Activated T-helper 17 cell treated with anti-CD3 and anti-CD28 coated beads, Interleukin-2, amount 50 U/mL, for 72 hours (primary cell): ENCODE measurements at regions not wholly inside any gene's neighbourhood (a gene's known extent, or its start where the extent isn't known, plus 50 kb on each side); places are given as distances from the start of the nearest gene placed in this dataset.

Experiments
- ATAC-seq: fragments of 150-1000 bp; cut with Tn5 transposase; replicated peaks from 2 replicates; pipeline ENCODE4 v1.10.0; 2021; ENCODE audit warnings: mild to moderate bottlenecking, moderate library complexity
- H3K27ac Mint-ChIP-seq: one replicate; pipeline ENCODE4 v1.8.0; 2022; ENCODE audit warnings: mixed read lengths
- H3K27me3 Mint-ChIP-seq: one replicate; pipeline ENCODE4 v1.8.0; 2022; ENCODE audit warnings: mixed read lengths
- H3K36me3 Mint-ChIP-seq: one replicate; pipeline ENCODE4 v1.8.0; 2022; ENCODE audit warnings: low read depth, mild to moderate bottlenecking, mixed read lengths
- H3K4me1 Mint-ChIP-seq: one replicate; pipeline ENCODE4 v1.8.0; 2022; ENCODE audit warnings: mixed read lengths
- H3K4me3 Mint-ChIP-seq: one replicate; pipeline ENCODE4 v1.8.0; 2022; ENCODE audit warnings: mild to moderate bottlenecking, mixed read lengths
- H3K9me3 Mint-ChIP-seq: one replicate; pipeline ENCODE4 v1.8.0; 2022; ENCODE audit warnings: mixed read lengths

DNA sequence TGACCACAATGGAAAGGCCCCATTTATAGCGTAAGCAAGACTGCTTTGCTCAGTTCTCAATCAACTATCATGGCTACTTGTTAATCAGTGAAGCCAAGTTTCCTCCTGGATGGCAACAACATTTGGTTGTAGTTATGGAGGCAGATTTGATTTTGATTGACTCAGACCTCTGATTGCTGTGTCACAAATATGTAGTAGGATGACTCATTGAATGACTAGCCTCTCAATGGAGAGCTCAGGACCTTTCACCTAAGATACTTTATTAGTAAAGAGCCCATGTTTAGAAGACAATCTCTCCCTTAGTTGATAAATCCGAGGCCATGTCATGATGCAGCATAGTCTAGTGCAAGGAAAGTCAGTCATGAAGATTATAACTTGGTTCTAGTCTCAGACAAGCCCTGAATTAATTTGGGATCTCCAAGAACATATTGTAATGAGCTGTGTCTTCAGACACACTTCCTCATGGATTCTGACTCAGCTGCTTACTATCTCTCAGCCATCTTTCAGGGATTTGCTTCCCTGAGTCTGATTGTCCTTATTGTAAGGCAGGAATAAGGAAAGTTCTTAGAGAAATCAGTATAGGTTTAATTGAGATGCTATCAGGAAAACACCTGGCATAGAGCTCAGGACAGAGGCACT, 397.4 kb upstream of the TMCO5A start:
- Mint-ChIP-seq H3K36me3 (no peaks in the 10 kb centered on the region), H3K9me3 (peaks cover 9% of the 10 kb centered on the region), H3K27me3 (no peaks in the 10 kb centered on the region), H3K4me1 (no peaks in the 10 kb centered on the region), H3K4me3 (no peak overlapping the region), H3K27ac (no peak overlapping the region)
- ATAC-seq: no peak

DNA sequence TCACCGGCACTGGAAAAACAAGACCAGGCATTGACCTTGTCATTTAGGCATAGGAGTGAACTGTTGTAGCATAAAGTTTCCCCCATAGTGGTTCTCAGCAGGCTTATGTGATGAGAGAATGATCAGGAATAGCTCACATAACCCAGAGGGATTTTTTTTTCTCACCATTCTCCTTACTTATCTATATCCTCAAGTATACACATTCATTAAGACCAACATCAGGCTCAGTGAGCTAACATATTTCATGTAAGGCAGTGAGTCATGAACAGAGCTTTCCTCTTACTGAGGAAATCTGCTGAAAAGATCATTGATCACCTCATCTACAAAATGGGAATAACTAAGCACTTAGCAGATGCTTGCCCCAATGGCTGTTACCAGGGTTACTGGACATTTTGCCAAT, 396.6 kb upstream of the TMCO5A start:
- Mint-ChIP-seq H3K4me1 (no peaks in the 10 kb centered on the region), H3K9me3 (peaks cover 7% of the 10 kb centered on the region), H3K36me3 (no peaks in the 10 kb centered on the region)

DNA sequence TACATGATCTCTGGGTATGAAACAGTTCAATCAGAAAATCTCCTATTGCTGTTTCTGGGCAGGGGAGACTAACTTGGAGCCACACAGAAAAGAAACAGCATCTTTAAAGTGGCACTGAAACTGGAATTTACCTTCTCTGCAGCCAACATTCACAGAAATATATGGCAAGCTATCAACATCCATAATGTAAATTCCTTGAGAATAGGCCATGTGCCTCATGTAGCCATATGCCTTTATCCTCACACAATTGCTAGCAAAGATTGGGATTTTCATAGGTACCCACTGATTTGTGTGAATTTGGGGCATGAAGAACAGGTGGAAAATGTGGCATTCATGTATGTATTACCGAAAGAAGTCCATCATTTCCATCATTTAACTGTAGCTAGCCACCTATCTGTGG, 386.3 kb upstream of the TMCO5A start:
- no peaks in the 10 kb centered on the region for H3K4me1 Mint-ChIP-seq
- no peaks in the 10 kb centered on the region for H3K27me3 Mint-ChIP-seq
- no peak overlapping the region for H3K4me3 Mint-ChIP-seq
- no peaks in the 10 kb centered on the region for H3K36me3 Mint-ChIP-seq
- no peak overlapping the region for H3K27ac Mint-ChIP-seq
- no peak for ATAC-seq
- no peaks in the 10 kb centered on the region for H3K9me3 Mint-ChIP-seq

More for the DNA sequence above, 396.6 kb upstream of the TMCO5A start:
- Mint-ChIP-seq H3K27me3 (no peaks in the 10 kb centered on the region), H3K27ac (no peak overlapping the region), H3K4me3 (no peak overlapping the region)
- ATAC-seq: no peak

DNA sequence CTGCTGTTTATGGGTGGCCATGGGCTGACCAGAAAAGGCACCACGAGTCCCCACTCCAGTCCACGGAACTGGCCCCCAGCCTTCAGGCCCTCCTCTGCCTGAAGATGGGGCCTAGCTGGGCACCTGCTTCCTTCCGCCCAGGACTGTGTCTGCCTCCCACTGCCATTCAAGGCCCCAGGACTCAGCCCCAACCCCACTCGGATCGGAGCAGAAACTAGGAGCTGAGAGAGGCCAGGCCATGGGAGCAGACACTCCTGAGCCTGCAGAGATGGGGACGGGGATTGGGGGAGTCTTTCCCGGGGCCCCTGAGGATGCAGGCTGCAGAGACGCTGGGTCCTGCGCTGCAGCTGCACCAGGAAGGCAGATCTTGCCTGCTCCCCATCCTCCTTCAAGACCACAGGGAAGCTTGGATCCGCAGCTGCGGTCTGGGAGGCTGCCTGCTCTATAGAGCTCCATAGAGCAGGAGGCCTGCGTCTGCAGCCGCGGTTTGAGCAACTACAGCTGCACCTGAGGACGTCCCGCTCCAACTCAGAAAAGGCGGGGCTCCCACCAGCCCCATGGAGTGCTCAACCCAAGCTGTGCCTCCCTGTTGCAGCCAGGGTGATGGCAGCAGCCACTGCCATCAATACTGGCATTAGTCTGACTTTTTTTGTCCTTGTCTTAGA, 383.9 kb upstream of the TMCO5A start:
- Mint-ChIP-seq H3K27ac (no peak overlapping the region), H3K27me3 (no peaks in the 10 kb centered on the region), H3K4me1 (no peaks in the 10 kb centered on the region), H3K36me3 (no peaks in the 10 kb centered on the region), H3K9me3 (peaks cover 6% of the 10 kb centered on the region), H3K4me3 (no peak overlapping the region)
- no peak for ATAC-seq

DNA sequence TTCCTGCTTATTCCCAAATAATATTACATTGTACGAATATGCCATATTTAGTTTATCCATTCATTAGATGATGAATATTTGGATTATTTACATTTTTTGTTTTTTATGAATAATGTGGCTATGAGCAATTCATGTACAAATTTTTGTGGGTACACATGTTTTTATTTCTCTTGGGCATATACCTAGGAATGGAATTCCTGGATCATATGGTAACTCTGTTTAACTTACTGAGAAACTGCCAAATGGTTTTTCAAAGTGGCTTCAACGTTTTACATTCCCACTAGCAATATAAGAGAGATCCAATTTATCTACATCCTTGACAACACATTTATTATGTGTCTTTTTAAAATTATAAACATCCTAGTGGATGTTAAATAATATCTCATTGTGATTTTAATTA, 362.0 kb upstream of the TMCO5A start:
- H3K36me3 Mint-ChIP-seq: no peaks in the 10 kb centered on the region
- no peaks in the 10 kb centered on the region for H3K4me1 Mint-ChIP-seq
- ATAC-seq: no peak
- H3K27ac Mint-ChIP-seq: no peak overlapping the region
- no peak overlapping the region for H3K4me3 Mint-ChIP-seq
- no peaks in the 10 kb centered on the region for H3K27me3 Mint-ChIP-seq
- H3K9me3 Mint-ChIP-seq: no peaks in the 10 kb centered on the region

DNA sequence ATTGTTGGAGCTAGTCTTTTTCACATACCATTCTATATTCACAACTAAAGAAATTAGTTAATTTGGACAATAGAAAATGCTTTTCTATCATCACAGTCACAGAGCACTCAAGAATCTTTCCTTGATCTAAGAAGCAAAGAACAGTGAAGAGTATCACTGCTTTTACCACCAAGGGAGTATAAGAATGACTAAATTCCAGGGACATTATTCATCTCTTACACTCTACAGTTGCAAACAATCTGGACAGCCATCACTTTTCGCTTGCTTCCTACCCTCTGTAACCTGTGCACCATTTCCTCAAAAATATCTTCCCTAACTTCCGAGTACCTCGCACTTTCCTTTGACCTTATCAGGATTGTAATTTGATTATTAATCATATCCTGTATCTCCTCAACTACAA, 359.5 kb upstream of the TMCO5A start:
- Mint-ChIP-seq H3K4me1 (no peaks in the 10 kb centered on the region), H3K27me3 (no peaks in the 10 kb centered on the region), H3K36me3 (no peaks in the 10 kb centered on the region), H3K27ac (no peak overlapping the region), H3K9me3 (no peaks in the 10 kb centered on the region), H3K4me3 (no peak overlapping the region)
- no peak for ATAC-seq

DNA sequence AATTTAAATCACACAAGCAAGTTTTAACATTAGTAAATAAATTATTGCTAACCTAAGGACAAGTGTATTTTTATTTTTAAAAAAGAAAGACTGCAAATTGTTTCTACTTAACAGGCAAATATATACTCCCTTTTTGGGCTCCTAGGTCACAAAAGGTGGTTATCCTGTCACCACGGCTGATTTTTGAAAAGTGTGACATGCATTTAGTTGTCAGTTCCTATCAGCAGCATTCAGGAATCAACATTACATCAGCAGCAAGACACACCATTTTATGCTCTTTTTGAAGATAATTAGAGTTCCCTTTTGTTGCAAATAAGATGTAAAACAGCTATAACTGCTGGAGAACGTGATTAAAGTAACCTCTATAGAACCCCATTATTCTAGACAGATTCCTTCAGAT, 357.5 kb upstream of the TMCO5A start:
- H3K36me3 Mint-ChIP-seq: no peaks in the 10 kb centered on the region
- no peak overlapping the region for H3K4me3 Mint-ChIP-seq
- peaks cover 6% of the 10 kb centered on the region for H3K9me3 Mint-ChIP-seq
- H3K27me3 Mint-ChIP-seq: no peaks in the 10 kb centered on the region
- no peak for ATAC-seq
- H3K27ac Mint-ChIP-seq: no peak overlapping the region
- H3K4me1 Mint-ChIP-seq: no peaks in the 10 kb centered on the region

DNA sequence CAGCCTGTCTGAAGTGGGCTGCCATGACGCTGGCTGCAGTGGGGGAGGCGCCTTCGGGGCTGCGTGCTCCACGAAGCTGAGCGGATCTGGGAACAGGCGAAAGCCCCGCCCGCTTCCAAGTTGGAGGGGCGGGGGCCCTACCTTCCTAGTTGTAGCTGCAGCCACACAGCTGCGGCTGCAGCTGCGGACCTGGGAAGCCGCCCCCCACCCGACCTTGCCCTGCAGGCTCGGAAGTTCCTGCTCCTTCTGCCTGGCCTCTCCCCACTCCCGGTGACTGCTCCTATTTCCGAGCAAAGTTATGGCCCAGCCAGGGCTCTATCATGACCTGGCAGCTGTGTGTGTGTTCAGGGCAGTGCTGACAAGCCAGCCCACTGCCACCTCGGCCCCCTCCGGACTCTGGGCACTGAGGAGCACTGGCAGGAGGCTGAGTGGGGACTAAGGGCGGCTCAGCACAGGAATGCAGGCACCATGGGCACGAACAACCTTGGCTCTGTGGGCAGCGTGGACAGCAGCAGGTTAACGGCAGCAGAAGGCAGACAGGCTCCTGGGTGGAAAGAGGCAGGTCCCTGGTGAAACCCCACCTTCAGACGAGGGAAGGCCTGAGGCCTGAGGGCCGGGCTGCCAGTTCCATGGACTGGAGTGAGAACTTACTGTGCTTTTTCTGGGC, 352.4 kb upstream of the TMCO5A start:
- no peak overlapping the region for H3K4me3 Mint-ChIP-seq
- H3K27me3 Mint-ChIP-seq: no peaks in the 10 kb centered on the region
- H3K36me3 Mint-ChIP-seq: no peaks in the 10 kb centered on the region
- H3K9me3 Mint-ChIP-seq: peaks cover 6% of the 10 kb centered on the region
- H3K4me1 Mint-ChIP-seq: no peaks in the 10 kb centered on the region
- ATAC-seq: no peak
- H3K27ac Mint-ChIP-seq: no peak overlapping the region

DNA sequence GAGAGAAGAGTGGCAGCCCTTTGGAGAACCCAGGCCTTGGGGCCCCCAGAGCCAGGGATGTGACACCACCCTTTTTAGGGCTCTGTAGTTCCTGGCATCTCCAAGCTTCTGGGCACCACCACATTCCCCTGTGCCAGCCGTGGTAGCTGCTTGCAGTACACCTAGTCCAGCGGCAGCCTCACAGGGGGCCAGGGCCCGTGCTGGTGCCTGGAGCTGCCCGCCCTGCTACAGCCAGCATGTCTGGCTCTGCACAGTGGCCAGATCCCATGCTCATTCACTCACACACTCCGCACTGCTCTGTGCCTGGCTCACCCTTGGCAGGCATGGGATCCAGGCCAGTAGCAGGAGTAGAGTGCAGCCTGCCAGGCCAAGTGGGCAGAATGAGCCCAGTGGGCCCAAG, 351.6 kb upstream of the TMCO5A start:
- ATAC-seq: no peak
- Mint-ChIP-seq H3K36me3 (no peaks in the 10 kb centered on the region), H3K4me3 (no peak overlapping the region), H3K27ac (no peak overlapping the region), H3K27me3 (no peaks in the 10 kb centered on the region), H3K4me1 (no peaks in the 10 kb centered on the region), H3K9me3 (peaks cover 12% of the 10 kb centered on the region)

DNA sequence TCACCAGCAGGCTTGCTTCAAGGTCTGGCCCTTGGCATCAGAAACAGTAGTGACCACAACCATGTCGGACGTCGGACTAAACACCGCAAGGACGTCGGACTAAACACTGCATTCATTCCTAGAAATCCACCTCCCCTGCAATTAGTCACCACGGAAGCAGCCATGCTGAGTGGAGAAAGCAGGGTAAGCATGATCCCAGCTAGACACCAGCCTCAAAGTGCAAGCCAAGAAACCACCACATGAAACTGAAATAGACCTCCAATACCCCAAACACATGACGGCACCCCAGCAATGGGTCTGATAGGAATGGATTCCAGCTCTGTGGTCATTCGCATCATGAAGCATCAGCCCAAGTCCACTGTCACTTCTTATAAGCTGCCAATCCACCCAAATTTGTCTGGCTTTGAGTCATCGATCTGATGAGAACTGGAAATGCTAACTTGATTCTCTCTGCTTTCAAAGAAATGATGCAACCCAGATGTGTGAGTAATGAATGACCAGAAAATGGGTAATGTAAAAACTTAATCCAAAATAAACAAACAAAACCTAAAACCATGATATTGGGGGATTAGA, 348.3 kb upstream of the TMCO5A start:
- Mint-ChIP-seq H3K36me3 (no peaks in the 10 kb centered on the region), H3K9me3 (peaks cover 11% of the 10 kb centered on the region), H3K4me1 (no peaks in the 10 kb centered on the region), H3K4me3 (no peak overlapping the region), H3K27me3 (no peaks in the 10 kb centered on the region), H3K27ac (no peak overlapping the region)
- ATAC-seq: no peak

DNA sequence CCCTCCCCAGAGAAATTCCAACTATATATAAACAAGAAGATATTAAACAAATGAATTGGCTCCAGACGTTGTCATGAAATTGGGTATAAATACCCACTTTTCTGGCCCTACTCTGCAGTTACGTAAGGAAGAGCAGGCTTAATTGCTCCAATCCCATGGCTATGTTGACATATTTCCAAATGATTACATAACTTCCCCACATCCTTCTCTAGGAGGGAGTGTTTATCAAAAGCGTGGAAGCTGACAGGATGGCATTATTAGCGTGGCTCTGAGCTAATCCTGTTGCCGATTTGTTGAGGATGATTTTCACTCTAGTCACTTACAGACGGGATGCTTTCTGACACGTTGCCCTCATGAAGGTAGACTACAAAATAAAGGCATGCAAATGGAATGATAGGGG, 347.5 kb upstream of the TMCO5A start:
- H3K4me3 Mint-ChIP-seq: no peak overlapping the region
- H3K36me3 Mint-ChIP-seq: no peaks in the 10 kb centered on the region
- H3K27me3 Mint-ChIP-seq: no peaks in the 10 kb centered on the region
- no peak for ATAC-seq
- peaks cover 6% of the 10 kb centered on the region for H3K9me3 Mint-ChIP-seq
- no peaks in the 10 kb centered on the region for H3K4me1 Mint-ChIP-seq
- no peak overlapping the region for H3K27ac Mint-ChIP-seq

DNA sequence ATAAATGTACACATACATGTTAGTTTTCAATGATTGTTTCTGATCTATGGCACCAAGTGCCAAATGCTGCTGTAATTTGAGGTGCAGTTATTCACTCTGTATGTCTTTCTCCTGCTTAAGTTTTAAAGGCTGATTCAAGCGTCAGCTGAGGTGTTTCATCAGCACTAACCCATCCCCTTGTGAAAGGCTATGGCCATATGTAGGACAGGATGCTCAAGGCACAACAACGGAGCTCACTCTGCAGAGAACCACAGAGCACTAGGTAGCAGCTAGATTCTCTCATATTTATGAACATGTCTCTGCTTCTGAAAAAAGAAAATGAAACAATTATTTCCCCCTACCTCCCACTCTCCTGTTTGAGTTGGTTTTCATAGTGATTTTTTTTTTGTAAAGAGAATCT, 340.0 kb upstream of the TMCO5A start:
- no peak for ATAC-seq
- peaks cover 4% of the 10 kb centered on the region for H3K27me3 Mint-ChIP-seq
- H3K4me1 Mint-ChIP-seq: no peaks in the 10 kb centered on the region
- H3K27ac Mint-ChIP-seq: no peak overlapping the region
- H3K36me3 Mint-ChIP-seq: no peaks in the 10 kb centered on the region
- no peaks in the 10 kb centered on the region for H3K9me3 Mint-ChIP-seq
- no peak overlapping the region for H3K4me3 Mint-ChIP-seq

DNA sequence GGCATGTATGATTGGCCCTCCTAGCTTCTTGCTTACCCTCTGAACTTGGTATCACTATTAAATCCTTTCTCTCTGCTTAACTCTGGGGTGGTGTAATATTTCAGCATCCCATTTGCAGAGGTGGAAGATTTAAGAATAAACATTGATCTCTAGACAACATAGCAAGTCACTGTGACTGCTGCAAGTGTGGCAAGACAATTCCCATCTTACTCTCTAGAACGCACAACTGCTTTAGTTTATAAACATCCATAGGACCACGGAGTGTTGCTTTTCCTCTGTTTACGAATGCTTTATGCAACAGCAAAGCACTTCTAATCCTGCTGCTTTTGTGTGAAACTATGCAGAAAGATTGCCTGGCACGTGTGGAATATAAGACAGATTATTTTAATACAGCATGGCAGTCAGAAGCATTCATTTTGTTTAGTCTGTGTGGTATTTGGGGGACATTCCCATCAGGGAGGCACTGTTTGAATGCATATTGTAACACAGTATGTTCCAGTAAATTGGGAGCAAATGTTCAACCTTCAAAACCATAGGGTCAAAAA, 338.9 kb upstream of the TMCO5A start:
- H3K9me3 Mint-ChIP-seq: no peaks in the 10 kb centered on the region
- no peak overlapping the region for H3K4me3 Mint-ChIP-seq
- ATAC-seq: no peak
- H3K36me3 Mint-ChIP-seq: no peaks in the 10 kb centered on the region
- H3K27me3 Mint-ChIP-seq: peaks cover 4% of the 10 kb centered on the region
- no peak overlapping the region for H3K27ac Mint-ChIP-seq
- H3K4me1 Mint-ChIP-seq: no peaks in the 10 kb centered on the region

DNA sequence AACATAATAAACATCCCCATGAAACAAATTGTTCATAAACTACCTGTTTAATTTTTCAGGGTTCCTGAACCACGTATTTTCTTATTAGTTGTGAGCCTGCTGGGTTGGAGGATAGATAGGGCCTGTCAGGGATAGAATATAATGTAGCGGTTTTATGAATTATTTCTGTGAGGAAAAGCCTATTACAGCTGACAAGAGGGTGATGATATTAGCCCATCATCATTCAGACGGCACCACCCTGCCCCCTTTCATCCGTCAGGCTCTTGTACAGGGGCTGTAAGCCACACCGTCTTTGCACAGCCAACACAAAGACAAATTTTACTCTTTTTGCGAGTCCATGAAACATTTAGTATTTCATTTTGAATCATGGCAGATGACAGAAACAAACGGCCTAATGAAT, 335.3 kb upstream of the TMCO5A start:
- Mint-ChIP-seq H3K27me3 (peaks cover 4% of the 10 kb centered on the region), H3K4me3 (no peak overlapping the region), H3K9me3 (peaks cover 4% of the 10 kb centered on the region), H3K4me1 (no peaks in the 10 kb centered on the region), H3K36me3 (no peaks in the 10 kb centered on the region), H3K27ac (no peak overlapping the region)
- ATAC-seq: no peak

DNA sequence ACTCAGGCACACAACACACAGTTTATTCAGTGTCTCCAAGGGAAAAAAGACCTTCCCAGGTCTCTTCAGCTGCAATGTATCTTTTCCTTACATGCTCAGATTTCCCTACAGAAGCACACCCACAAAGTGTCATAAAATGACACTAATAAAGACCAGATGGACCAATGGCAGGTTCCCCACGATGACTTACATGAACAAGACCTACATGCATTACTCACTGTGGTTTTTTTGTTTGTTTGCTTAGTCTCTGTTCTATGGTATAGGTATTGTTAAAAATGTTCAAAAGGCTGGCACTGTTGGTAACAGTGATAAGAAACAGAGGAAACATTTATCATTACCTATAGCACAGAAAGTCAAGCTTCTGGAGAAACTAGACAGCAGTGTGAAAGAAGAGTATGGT, 318.2 kb upstream of the TMCO5A start:
- Mint-ChIP-seq H3K4me1 (no peaks in the 10 kb centered on the region), H3K4me3 (no peak overlapping the region), H3K27me3 (no peaks in the 10 kb centered on the region), H3K27ac (no peak overlapping the region), H3K36me3 (no peaks in the 10 kb centered on the region), H3K9me3 (peaks cover 11% of the 10 kb centered on the region)
- ATAC-seq: no peak
